H1 (cell line): ENCODE measurements at regions not wholly inside any gene's neighbourhood (a gene's known extent, or its start where the extent isn't known, plus 50 kb on each side); places are given as distances from the start of the nearest gene placed in this dataset.

ENCODE experiments used
- TF ChIP-seq, protein P1 (sequence below): fragments of 300-600 bp; sonication (generic); IDR thresholded peaks from 2 replicates; pipeline ENCODE4 v1.7.1; 2012; ENCODE audit warnings: low read length, moderate library complexity, mild to moderate bottlenecking, inconsistent platforms; ENCODE audit not compliant: insufficient replicate concordance

DNA sequence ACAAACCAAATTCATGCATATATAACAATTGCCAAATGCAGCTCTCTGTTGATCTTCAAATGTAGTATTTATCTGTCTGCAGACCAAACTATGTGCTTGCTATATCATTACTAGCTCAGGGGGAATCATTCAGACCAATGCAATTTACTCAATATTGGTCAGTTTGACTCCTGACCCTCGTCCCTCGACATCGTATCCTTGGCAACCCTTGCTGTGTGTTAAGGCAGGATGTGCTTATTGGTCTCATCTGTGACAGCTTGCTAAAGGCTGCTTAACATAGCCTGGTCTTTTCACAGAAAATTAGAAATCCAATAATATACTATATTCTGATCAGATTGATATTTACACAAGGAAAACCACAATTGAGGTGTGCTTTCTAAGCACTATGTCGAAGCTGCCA lies 747.1 kb downstream of the GALR1 start (continued):
- TF ChIP-seq, protein P1, sequence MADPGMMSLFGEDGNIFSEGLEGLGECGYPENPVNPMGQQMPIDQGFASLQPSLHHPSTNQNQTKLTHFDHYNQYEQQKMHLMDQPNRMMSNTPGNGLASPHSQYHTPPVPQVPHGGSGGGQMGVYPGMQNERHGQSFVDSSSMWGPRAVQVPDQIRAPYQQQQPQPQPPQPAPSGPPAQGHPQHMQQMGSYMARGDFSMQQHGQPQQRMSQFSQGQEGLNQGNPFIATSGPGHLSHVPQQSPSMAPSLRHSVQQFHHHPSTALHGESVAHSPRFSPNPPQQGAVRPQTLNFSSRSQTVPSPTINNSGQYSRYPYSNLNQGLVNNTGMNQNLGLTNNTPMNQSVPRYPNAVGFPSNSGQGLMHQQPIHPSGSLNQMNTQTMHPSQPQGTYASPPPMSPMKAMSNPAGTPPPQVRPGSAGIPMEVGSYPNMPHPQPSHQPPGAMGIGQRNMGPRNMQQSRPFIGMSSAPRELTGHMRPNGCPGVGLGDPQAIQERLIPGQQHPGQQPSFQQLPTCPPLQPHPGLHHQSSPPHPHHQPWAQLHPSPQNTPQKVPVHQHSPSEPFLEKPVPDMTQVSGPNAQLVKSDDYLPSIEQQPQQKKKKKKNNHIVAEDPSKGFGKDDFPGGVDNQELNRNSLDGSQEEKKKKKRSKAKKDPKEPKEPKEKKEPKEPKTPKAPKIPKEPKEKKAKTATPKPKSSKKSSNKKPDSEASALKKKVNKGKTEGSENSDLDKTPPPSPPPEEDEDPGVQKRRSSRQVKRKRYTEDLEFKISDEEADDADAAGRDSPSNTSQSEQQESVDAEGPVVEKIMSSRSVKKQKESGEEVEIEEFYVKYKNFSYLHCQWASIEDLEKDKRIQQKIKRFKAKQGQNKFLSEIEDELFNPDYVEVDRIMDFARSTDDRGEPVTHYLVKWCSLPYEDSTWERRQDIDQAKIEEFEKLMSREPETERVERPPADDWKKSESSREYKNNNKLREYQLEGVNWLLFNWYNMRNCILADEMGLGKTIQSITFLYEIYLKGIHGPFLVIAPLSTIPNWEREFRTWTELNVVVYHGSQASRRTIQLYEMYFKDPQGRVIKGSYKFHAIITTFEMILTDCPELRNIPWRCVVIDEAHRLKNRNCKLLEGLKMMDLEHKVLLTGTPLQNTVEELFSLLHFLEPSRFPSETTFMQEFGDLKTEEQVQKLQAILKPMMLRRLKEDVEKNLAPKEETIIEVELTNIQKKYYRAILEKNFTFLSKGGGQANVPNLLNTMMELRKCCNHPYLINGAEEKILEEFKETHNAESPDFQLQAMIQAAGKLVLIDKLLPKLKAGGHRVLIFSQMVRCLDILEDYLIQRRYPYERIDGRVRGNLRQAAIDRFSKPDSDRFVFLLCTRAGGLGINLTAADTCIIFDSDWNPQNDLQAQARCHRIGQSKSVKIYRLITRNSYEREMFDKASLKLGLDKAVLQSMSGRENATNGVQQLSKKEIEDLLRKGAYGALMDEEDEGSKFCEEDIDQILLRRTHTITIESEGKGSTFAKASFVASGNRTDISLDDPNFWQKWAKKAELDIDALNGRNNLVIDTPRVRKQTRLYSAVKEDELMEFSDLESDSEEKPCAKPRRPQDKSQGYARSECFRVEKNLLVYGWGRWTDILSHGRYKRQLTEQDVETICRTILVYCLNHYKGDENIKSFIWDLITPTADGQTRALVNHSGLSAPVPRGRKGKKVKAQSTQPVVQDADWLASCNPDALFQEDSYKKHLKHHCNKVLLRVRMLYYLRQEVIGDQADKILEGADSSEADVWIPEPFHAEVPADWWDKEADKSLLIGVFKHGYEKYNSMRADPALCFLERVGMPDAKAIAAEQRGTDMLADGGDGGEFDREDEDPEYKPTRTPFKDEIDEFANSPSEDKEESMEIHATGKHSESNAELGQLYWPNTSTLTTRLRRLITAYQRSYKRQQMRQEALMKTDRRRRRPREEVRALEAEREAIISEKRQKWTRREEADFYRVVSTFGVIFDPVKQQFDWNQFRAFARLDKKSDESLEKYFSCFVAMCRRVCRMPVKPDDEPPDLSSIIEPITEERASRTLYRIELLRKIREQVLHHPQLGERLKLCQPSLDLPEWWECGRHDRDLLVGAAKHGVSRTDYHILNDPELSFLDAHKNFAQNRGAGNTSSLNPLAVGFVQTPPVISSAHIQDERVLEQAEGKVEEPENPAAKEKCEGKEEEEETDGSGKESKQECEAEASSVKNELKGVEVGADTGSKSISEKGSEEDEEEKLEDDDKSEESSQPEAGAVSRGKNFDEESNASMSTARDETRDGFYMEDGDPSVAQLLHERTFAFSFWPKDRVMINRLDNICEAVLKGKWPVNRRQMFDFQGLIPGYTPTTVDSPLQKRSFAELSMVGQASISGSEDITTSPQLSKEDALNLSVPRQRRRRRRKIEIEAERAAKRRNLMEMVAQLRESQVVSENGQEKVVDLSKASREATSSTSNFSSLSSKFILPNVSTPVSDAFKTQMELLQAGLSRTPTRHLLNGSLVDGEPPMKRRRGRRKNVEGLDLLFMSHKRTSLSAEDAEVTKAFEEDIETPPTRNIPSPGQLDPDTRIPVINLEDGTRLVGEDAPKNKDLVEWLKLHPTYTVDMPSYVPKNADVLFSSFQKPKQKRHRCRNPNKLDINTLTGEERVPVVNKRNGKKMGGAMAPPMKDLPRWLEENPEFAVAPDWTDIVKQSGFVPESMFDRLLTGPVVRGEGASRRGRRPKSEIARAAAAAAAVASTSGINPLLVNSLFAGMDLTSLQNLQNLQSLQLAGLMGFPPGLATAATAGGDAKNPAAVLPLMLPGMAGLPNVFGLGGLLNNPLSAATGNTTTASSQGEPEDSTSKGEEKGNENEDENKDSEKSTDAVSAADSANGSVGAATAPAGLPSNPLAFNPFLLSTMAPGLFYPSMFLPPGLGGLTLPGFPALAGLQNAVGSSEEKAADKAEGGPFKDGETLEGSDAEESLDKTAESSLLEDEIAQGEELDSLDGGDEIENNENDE = no peak
